Panc1 (cell line): ENCODE measurements at regions not wholly inside any gene's neighbourhood (a gene's known extent, or its start where the extent isn't known, plus 50 kb on each side); places are given as distances from the start of the nearest gene placed in this dataset.
A peak's percentile ranks its signal among the peaks of the same experiment; 100 is the strongest.
"Not testable (repeated sequence)": the region's sequence is repeated elsewhere in the genome, so short reads cannot be mapped to it uniquely, and the experiment has no call there.

Source experiments
- ATAC-seq: fragments of 200-7000 bp; cut with Tn5 transposase; 2 replicates; pipeline ENCODE4 v1.9.1; 2020; ENCODE audit warnings: mild to moderate bottlenecking, moderate library complexity
- BruUV-seq: library from RNA; stranded (reverse); fragments of 400-500 nt; replicated peaks from 2 replicates; lab custom pipeline; 2021; lab: Mats Ljungman, UMichigan
- CTCF ChIA-PET: fragments of 300-600 bp; sonication (Branson Sonifier 250); formaldehyde crosslinking; loops from one replicate; lab custom pipeline; 2022; ENCODE audit warnings: antibody characterized with exemption; lab: Charles Lee
- POLR2A ChIA-PET: fragments of 300-600 bp; sonication (Branson Sonifier 250); formaldehyde crosslinking; loops from one replicate; lab custom pipeline; 2022; ENCODE audit warnings: antibody characterized with exemption; lab: Charles Lee
- DNase-seq: peaks from one replicate; pipeline ENCODE4 v3.0.0-alpha.2; 2010; ENCODE audit warnings: low read depth, low spot score
- H3K27ac ChIP-seq: 2 replicates; pipeline ENCODE4 v1.5.1; 2011; ENCODE audit warnings: mild to moderate bottlenecking, low read length, inconsistent platforms
- H3K27me3 ChIP-seq: fragments of 200-500 bp; sonication (Bioruptor generic); 2 replicates; pipeline ENCODE4 v1.6.0; 2014; ENCODE audit warnings: low read length, inconsistent platforms; ENCODE audit not compliant: control insufficient read depth, insufficient read depth
- H3K36me3 ChIP-seq: fragments of 200-500 bp; sonication (Bioruptor generic); 2 replicates; pipeline ENCODE4 v1.5.1; 2014; ENCODE audit warnings: inconsistent platforms, mild to moderate bottlenecking, low read length, moderate library complexity; ENCODE audit not compliant: control insufficient read depth, insufficient read depth
- H3K4me1 ChIP-seq: 2 replicates; pipeline ENCODE4 v1.5.1; 2011; ENCODE audit warnings: inconsistent platforms, mild to moderate bottlenecking, low read length, moderate library complexity; ENCODE audit not compliant: control insufficient read depth, insufficient read depth
- H3K4me3 ChIP-seq, 2 experiments: 2 replicates each; pipeline ENCODE4 v1.5.1; 2011 to 2012; ENCODE audit warnings: low read depth in 2 of 2, low read length in 2 of 2, mild to moderate bottlenecking in 2 of 2, inconsistent platforms in 1 of 2, moderate library complexity in 1 of 2
- H3K9me3 ChIP-seq: fragments of 200-500 bp; sonication (Bioruptor generic); 2 replicates; pipeline ENCODE4 v1.5.1; 2014; ENCODE audit warnings: low read depth, mild to moderate bottlenecking, inconsistent platforms, low read length, moderate library complexity; ENCODE audit not compliant: control insufficient read depth, insufficient read depth
- in situ Hi-C: cut with HindIII; loops from 2 replicates; pipeline ENCODE4 v1.10.0; 2016; ENCODE audit warnings: low sequenced_read_pairs, low pct_unique_long_range_greater_than_20kb
- intact Hi-C: fragments of 100-400 bp; cut with micrococcal nuclease; formaldehyde crosslinking; loops from one replicate; pipeline ENCODE4 v1.10.0; 2022; ENCODE audit not compliant: unreplicated experiment

- POLR2A ChIA-PET, DNase-seq, H3K36me3 ChIP-seq, H3K27me3 ChIP-seq, intact Hi-C loops, CTCF ChIA-PET, ATAC-seq, BruUV-seq, H3K9me3 ChIP-seq, H3K27ac ChIP-seq, H3K4me3 ChIP-seq, in situ Hi-C loops, H3K4me1 ChIP-seq: not testable (repeated sequence)
Measured at GRCh38 chr2:87485455-87485854, 262.4 kb upstream of the PLGLB2 start.

GRCh38 chr2:87485884-87486283 lies 262.0 kb upstream of the PLGLB2 start:
- H3K27ac ChIP-seq, H3K4me1 ChIP-seq, POLR2A ChIA-PET, intact Hi-C loops, H3K36me3 ChIP-seq, CTCF ChIA-PET, in situ Hi-C loops, H3K9me3 ChIP-seq, H3K4me3 ChIP-seq, H3K27me3 ChIP-seq, DNase-seq: not testable (repeated sequence)
- peak; percentile 87 for ATAC-seq
- BruUV-seq = TSS peak; percentile 26

- H3K36me3 ChIP-seq, intact Hi-C loops, CTCF ChIA-PET, in situ Hi-C loops, H3K27ac ChIP-seq, H3K9me3 ChIP-seq, DNase-seq, BruUV-seq, H3K27me3 ChIP-seq, POLR2A ChIA-PET, H3K4me1 ChIP-seq: not testable (repeated sequence)
- ATAC-seq = peak; percentile 16
- H3K4me3 ChIP-seq = 0 out of 4 replicates have a peak overlapping the region, but pooled peaks of 1 of the 2 experiments have one; percentile 16
Measured at GRCh38 chr2:87486413-87486812, 261.5 kb upstream of the PLGLB2 start.

- H3K36me3 ChIP-seq, in situ Hi-C loops, H3K4me1 ChIP-seq, DNase-seq, ATAC-seq, H3K27ac ChIP-seq, H3K4me3 ChIP-seq, BruUV-seq, intact Hi-C loops, CTCF ChIA-PET, H3K27me3 ChIP-seq, POLR2A ChIA-PET, H3K9me3 ChIP-seq: not testable (repeated sequence)
Measured at GRCh38 chr2:87488021-87488420, 259.9 kb upstream of the PLGLB2 start.

GRCh38 chr2:87488991-87489390 lies 258.9 kb upstream of the PLGLB2 start:
- DNase-seq, H3K4me1 ChIP-seq, ATAC-seq, BruUV-seq, H3K36me3 ChIP-seq, H3K9me3 ChIP-seq, H3K4me3 ChIP-seq, CTCF ChIA-PET, POLR2A ChIA-PET, in situ Hi-C loops, H3K27ac ChIP-seq, H3K27me3 ChIP-seq, intact Hi-C loops: not testable (repeated sequence)

- POLR2A ChIA-PET, H3K9me3 ChIP-seq, DNase-seq, in situ Hi-C loops, H3K4me3 ChIP-seq, H3K27me3 ChIP-seq, BruUV-seq, intact Hi-C loops, H3K4me1 ChIP-seq, ATAC-seq, H3K36me3 ChIP-seq: not testable (repeated sequence)
- H3K27ac ChIP-seq = peak overlapping the region; percentile 63
- CTCF ChIA-PET = interaction anchor here (0.6 kb wide), 1 partner anchor 509 kb away, joined by 7 read pairs; no protein-coding TSS in a partner anchor
Measured at GRCh38 chr2:87494846-87495245, 253.0 kb upstream of the PLGLB2 start.

- peak overlapping the region; percentile 63 for H3K27ac ChIP-seq
Measured at GRCh38 chr2:87495455-87495854, 252.4 kb upstream of the PLGLB2 start.

More at GRCh38 chr2:87495455-87495854, 252.4 kb upstream of the PLGLB2 start:
- H3K27me3 ChIP-seq, H3K4me3 ChIP-seq, in situ Hi-C loops, ATAC-seq, BruUV-seq, H3K36me3 ChIP-seq, DNase-seq, POLR2A ChIA-PET, H3K9me3 ChIP-seq, H3K4me1 ChIP-seq, intact Hi-C loops, CTCF ChIA-PET: not testable (repeated sequence)
